ENCODE measurements at regions not wholly inside any gene's neighbourhood (a gene's known extent, or its start where the extent isn't known, plus 50 kb on each side); places are given as distances from the start of the nearest gene placed in this dataset.

- DNase-seq, result no peak
- H3K4me1 ChIP-seq (ENCODE audit: control insufficient read depth in 2 of 3, insufficient read depth in 2 of 3, low read depth in 1 of 3, low read length in 3 of 3), result no peaks in the 10 kb centered on the region
- no peak overlapping the region for H3K27ac ChIP-seq (ENCODE audit: low read depth in 2 of 2, low read length in 2 of 2)
- TF ChIP-seq CTCF (IDR thresholded peaks at IDR 0.05; ENCODE audit: borderline replicate concordance, extremely low read depth, insufficient read depth), result no peak
- H3K36me3 ChIP-seq (ENCODE audit: control insufficient read depth in 2 of 3, insufficient read depth in 3 of 3, low read length in 3 of 3), result no peaks in the 10 kb centered on the region
- intact Hi-C loops (cut with DNase I), result no loop called here
- no peaks in the 10 kb centered on the region for H3K9me3 ChIP-seq (ENCODE audit: control insufficient read depth in 2 of 3, insufficient read depth in 1 of 3, low read length in 3 of 3)
- no peak overlapping the region for H3K4me3 ChIP-seq (ENCODE audit: low read length in 3 of 3)
- no peaks in the 10 kb centered on the region for H3K27me3 ChIP-seq (ENCODE audit: control insufficient read depth, insufficient read depth, low read length)
- no peak overlapping the region for H3K9ac ChIP-seq (ENCODE audit: low read length in 3 of 3)
- FAIRE-seq, result no peak
Measured at GRCh38 chr1:81335876-81336275, 464.9 kb upstream of the ADGRL2 start.

- FAIRE-seq, result no peak
- H3K4me1 ChIP-seq (ENCODE audit: control insufficient read depth in 2 of 3, insufficient read depth in 2 of 3, low read depth in 1 of 3, low read length in 3 of 3), result no peaks in the 10 kb centered on the region
- intact Hi-C loops (cut with DNase I), result no loop called here
- no peaks in the 10 kb centered on the region for H3K36me3 ChIP-seq (ENCODE audit: control insufficient read depth in 2 of 3, insufficient read depth in 3 of 3, low read length in 3 of 3)
- no peak overlapping the region for H3K4me3 ChIP-seq (ENCODE audit: low read length in 3 of 3)
- H3K27me3 ChIP-seq (ENCODE audit: control insufficient read depth, insufficient read depth, low read length), result no peaks in the 10 kb centered on the region
- H3K9me3 ChIP-seq (ENCODE audit: control insufficient read depth in 2 of 3, insufficient read depth in 1 of 3, low read length in 3 of 3), result no peaks in the 10 kb centered on the region
- no peak for DNase-seq
- no peak overlapping the region for H3K9ac ChIP-seq (ENCODE audit: low read length in 3 of 3)
- no peak overlapping the region for H3K27ac ChIP-seq (ENCODE audit: low read depth in 2 of 2, low read length in 2 of 2)
- no peak for TF ChIP-seq CTCF (IDR thresholded peaks at IDR 0.05; ENCODE audit: borderline replicate concordance, extremely low read depth, insufficient read depth)
Measured at GRCh38 chr1:81330521-81330920, 470.2 kb upstream of the ADGRL2 start.

GRCh38 chr1:81330111-81330510 lies 470.6 kb upstream of the ADGRL2 start:
- H3K27ac ChIP-seq (ENCODE audit: low read depth in 2 of 2, low read length in 2 of 2), result no peak overlapping the region
- DNase-seq (no peak), FAIRE-seq (no peak)
- H3K4me3 ChIP-seq (ENCODE audit: low read length in 3 of 3), result no peak overlapping the region
- TF ChIP-seq CTCF (IDR thresholded peaks at IDR 0.05; ENCODE audit: borderline replicate concordance, extremely low read depth, insufficient read depth), result no peak
- H3K9ac ChIP-seq (ENCODE audit: low read length in 3 of 3), result no peak overlapping the region
- no peaks in the 10 kb centered on the region for H3K36me3 ChIP-seq (ENCODE audit: control insufficient read depth in 2 of 3, insufficient read depth in 3 of 3, low read length in 3 of 3)
- no peaks in the 10 kb centered on the region for H3K9me3 ChIP-seq (ENCODE audit: control insufficient read depth in 2 of 3, insufficient read depth in 1 of 3, low read length in 3 of 3)
- H3K27me3 ChIP-seq (ENCODE audit: control insufficient read depth, insufficient read depth, low read length), result no peaks in the 10 kb centered on the region
- no peaks in the 10 kb centered on the region for H3K4me1 ChIP-seq (ENCODE audit: control insufficient read depth in 2 of 3, insufficient read depth in 2 of 3, low read depth in 1 of 3, low read length in 3 of 3)
- intact Hi-C loops (cut with DNase I), result no loop called here

- no peaks in the 10 kb centered on the region for H3K36me3 ChIP-seq (ENCODE audit: control insufficient read depth in 2 of 3, insufficient read depth in 3 of 3, low read length in 3 of 3)
- H3K9ac ChIP-seq (ENCODE audit: low read length in 3 of 3), result no peak overlapping the region
- H3K4me3 ChIP-seq (ENCODE audit: low read length in 3 of 3), result no peak overlapping the region
- no peak for FAIRE-seq
- no peaks in the 10 kb centered on the region for H3K27me3 ChIP-seq (ENCODE audit: control insufficient read depth, insufficient read depth, low read length)
- H3K4me1 ChIP-seq (ENCODE audit: control insufficient read depth in 2 of 3, insufficient read depth in 2 of 3, low read depth in 1 of 3, low read length in 3 of 3), result no peaks in the 10 kb centered on the region
- intact Hi-C loops (cut with DNase I), result no loop called here
- DNase-seq, result no peak
- no peak for TF ChIP-seq CTCF (IDR thresholded peaks at IDR 0.05; ENCODE audit: borderline replicate concordance, extremely low read depth, insufficient read depth)
- H3K27ac ChIP-seq (ENCODE audit: low read depth in 2 of 2, low read length in 2 of 2), result no peak overlapping the region
- no peaks in the 10 kb centered on the region for H3K9me3 ChIP-seq (ENCODE audit: control insufficient read depth in 2 of 3, insufficient read depth in 1 of 3, low read length in 3 of 3)
Measured at GRCh38 chr1:81329041-81329440, 471.7 kb upstream of the ADGRL2 start.

All from kidney (tissue), 13 donors.